Stomach (tissue), 4 donors: ENCODE measurements at regions not wholly inside any gene's neighbourhood (a gene's known extent, or its start where the extent isn't known, plus 50 kb on each side); places are given as distances from the start of the nearest gene placed in this dataset.

ENCODE experiments used
- CTCF ChIP-seq, 7 experiments: fragments of 450-650 bp in 4 of 7; fragments of 200-600 bp in 3 of 7; sonication (generic) in 3 of 7; IDR thresholded peaks; one replicate each; pipeline ENCODE4 v1.5.1; 2016 to 2019; ENCODE audit warnings: antibody characterized with exemption in 7 of 7, control low read depth in 2 of 7, mild to moderate bottlenecking in 1 of 7
- EP300 ChIP-seq: sonication (generic); formaldehyde crosslinking; IDR thresholded peaks from one replicate; pipeline ENCODE4 v1.6.1; 2017; ENCODE audit warnings: antibody characterized with exemption
- POLR2A ChIP-seq, 4 donors: fragments of 450-650 bp; IDR thresholded peaks; one replicate each; pipeline ENCODE4 v1.6.1; 2016; ENCODE audit warnings: antibody characterized with exemption in 4 of 4, control low read depth in 2 of 4, mild to moderate bottlenecking in 1 of 4, moderate library complexity in 1 of 4
- POLR2AphosphoS5 ChIP-seq, 3 donors: sonication (generic); formaldehyde crosslinking; IDR thresholded peaks; one replicate each; pipeline ENCODE4 v1.6.1; 2016; ENCODE audit warnings: antibody characterized with exemption in 3 of 3

- no peak for TF ChIP-seq CTCF (IDR thresholded peaks at IDR 0.05)
- no peak for TF ChIP-seq POLR2A (IDR thresholded peaks at IDR 0.05)
- TF ChIP-seq POLR2AphosphoS5 (IDR thresholded peaks at IDR 0.05): peak in 1 of 3 donors; percentile 59
- TF ChIP-seq EP300: no peak
These were observed 115.5 kb upstream of the ITGA6 start for GRCh38 chr2:172311921-172312345.
